ENCODE measurements at regions not wholly inside any gene's neighbourhood (a gene's known extent, or its start where the extent isn't known, plus 50 kb on each side); places are given as distances from the start of the nearest gene placed in this dataset.

GRCh38 chr1:57712846-57713245, 289.0 kb upstream of the DAB1 start:
- TF ChIP-seq CTCF (IDR thresholded peaks at IDR 0.05; ENCODE audit: borderline replicate concordance, insufficient read depth, low read depth, low read length), result no peak
- H3K4me3 ChIP-seq (ENCODE audit: low read depth, low read length), result no peak overlapping the region

DNA sequence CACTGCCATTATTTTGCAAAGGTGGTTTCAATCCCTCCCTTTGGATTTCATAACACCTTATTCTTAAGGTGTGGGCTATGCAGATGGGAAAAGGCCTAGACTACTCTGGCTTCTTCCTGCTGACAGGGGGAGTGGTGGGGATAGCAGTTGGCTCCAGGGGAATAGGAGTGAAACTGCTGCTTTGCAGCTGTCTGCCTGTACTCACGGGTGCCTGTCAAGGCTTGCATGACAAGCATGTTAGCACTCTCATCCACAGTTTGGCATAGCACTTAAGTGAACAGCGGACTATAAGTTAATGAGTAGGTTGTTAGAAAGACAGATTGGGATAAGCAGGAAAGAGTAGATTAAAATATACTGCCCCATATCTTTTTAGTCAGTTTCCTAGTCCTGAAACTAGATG, 287.5 kb upstream of the DAB1 start:
- TF ChIP-seq CTCF (IDR thresholded peaks at IDR 0.05; ENCODE audit: borderline replicate concordance, insufficient read depth, low read depth, low read length), result no peak

DNA sequence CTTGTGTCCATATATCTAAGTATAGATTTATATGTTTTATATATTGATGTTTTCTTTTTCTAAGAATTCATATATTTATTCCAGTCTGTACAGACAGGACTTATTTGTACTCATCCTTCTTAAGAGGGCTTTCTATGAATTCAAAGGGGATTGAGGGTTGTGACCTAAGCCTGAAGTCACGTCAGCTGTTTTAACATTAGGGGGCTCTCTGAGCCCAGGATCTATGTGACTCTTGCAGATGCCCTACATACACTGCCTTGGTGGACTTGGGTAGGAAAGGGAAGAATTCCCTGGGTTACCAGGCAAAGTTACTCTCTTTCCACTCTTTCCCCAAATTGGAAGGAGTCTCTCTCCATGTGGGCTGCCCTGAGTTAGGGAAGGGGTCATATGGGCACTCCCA, 283.8 kb upstream of the DAB1 start:
- H3K4me3 ChIP-seq (ENCODE audit: low read depth, low read length), result no peak overlapping the region
- no peak for TF ChIP-seq CTCF (IDR thresholded peaks at IDR 0.05; ENCODE audit: borderline replicate concordance, insufficient read depth, low read depth, low read length)

More for the DNA sequence above, 287.5 kb upstream of the DAB1 start:
- no peak overlapping the region for H3K4me3 ChIP-seq (ENCODE audit: low read depth, low read length)

DNA sequence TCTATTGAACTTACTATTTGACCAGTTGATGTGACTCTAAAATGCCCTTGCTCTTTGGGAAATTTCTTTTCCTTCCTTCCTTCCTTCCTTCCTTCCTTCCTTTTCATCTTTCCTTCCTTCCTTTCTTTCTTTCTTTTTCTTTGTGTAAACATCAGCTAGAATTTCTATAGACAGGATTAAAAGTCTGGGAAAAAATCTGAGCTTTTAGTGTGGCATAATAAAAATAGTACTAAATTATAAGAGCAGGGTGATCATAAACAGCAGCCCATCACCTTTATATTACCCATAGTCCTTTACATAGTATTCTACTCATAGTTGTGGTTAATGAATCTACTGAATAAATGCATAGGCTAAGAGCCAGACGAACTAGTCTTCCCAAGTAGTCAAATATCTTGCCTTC, 281.0 kb upstream of the DAB1 start:
- no peak overlapping the region for H3K4me3 ChIP-seq (ENCODE audit: low read depth, low read length)
- no peak for TF ChIP-seq CTCF (IDR thresholded peaks at IDR 0.05; ENCODE audit: borderline replicate concordance, insufficient read depth, low read depth, low read length)

- H3K4me3 ChIP-seq (ENCODE audit: low read depth, low read length), result no peak overlapping the region
- TF ChIP-seq CTCF (IDR thresholded peaks at IDR 0.05; ENCODE audit: borderline replicate concordance, insufficient read depth, low read depth, low read length), result no peak
These were observed 280.4 kb upstream of the DAB1 start for GRCh38 chr1:57704231-57704630.

DNA sequence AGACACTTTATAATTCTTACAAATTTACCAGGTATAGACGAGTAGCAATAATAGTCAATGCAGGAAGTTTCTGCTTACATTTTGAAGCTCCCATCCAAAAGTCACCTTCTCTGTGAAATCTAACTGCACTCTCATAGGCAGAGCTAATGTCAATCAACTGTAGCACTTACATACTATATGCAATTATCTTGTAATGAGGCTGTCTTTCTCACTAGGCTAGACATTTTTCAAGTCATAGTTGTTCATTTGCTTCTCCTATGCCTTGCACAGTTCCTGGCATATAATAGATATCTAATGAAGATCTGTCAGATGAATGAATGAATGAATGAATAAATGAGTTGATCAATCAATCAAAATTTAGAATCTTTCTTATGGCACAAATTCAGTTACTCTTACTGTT, 273.0 kb upstream of the DAB1 start:
- H3K4me3 ChIP-seq (ENCODE audit: low read depth, low read length), result no peak overlapping the region
- TF ChIP-seq CTCF (IDR thresholded peaks at IDR 0.05; ENCODE audit: borderline replicate concordance, insufficient read depth, low read depth, low read length), result no peak

GRCh38 chr1:57696043-57696442, 272.2 kb upstream of the DAB1 start:
- TF ChIP-seq CTCF (IDR thresholded peaks at IDR 0.05; ENCODE audit: borderline replicate concordance, insufficient read depth, low read depth, low read length), result no peak
- H3K4me3 ChIP-seq (ENCODE audit: low read depth, low read length), result no peak overlapping the region
